NCI-H774 (cell line): ENCODE measurements at regions not wholly inside any gene's neighbourhood (a gene's known extent, or its start where the extent isn't known, plus 50 kb on each side); places are given as distances from the start of the nearest gene placed in this dataset.

Source experiments
- DNase-seq: peaks from one replicate; lab custom pipeline; 2025; lab: John Stamatoyannopoulos, UW

- DNase-seq: no peak
Measured at GRCh38 chr7:91323626-91324158, 59.5 kb downstream of the FZD1 start.

GRCh38 chr7:91324663-91325062, 60.4 kb downstream of the FZD1 start:
- DNase-seq: no peak

- no peak for DNase-seq
Measured at GRCh38 chr7:91325726-91326125, 61.5 kb downstream of the FZD1 start.

- no peak for DNase-seq
Measured at GRCh38 chr7:91326516-91327199, 62.4 kb downstream of the FZD1 start.

- DNase-seq: no peak
Measured at GRCh38 chr7:91327346-91327745, 63.1 kb downstream of the FZD1 start.

GRCh38 chr7:91329571-91329970, 65.3 kb downstream of the FZD1 start:
- no peak for DNase-seq

GRCh38 chr7:91330191-91330808, 66.1 kb downstream of the FZD1 start:
- no peak for DNase-seq

GRCh38 chr7:91330866-91331265, 66.6 kb downstream of the FZD1 start:
- no peak for DNase-seq

- no peak for DNase-seq
Measured at GRCh38 chr7:91336106-91336505, 71.9 kb downstream of the FZD1 start.

GRCh38 chr7:91338226-91339020, 74.2 kb downstream of the FZD1 start:
- no peak for DNase-seq

GRCh38 chr7:91342346-91342745, 78.1 kb downstream of the FZD1 start:
- no peak for DNase-seq

GRCh38 chr7:91343420-91343960, 79.3 kb downstream of the FZD1 start:
- no peak for DNase-seq

GRCh38 chr7:91343996-91344629, 79.9 kb downstream of the FZD1 start:
- no peak for DNase-seq

GRCh38 chr7:91344911-91345310, 80.7 kb downstream of the FZD1 start:
- no peak for DNase-seq

GRCh38 chr7:91345449-91345848, 81.2 kb downstream of the FZD1 start:
- DNase-seq: no peak

- DNase-seq: no peak
Measured at GRCh38 chr7:91346426-91346825, 82.2 kb downstream of the FZD1 start.

GRCh38 chr7:91347290-91347689, 83.1 kb downstream of the FZD1 start:
- DNase-seq: no peak

- no peak for DNase-seq
Measured at GRCh38 chr7:91348711-91349110, 84.5 kb downstream of the FZD1 start.

- no peak for DNase-seq
Measured at GRCh38 chr7:91351374-91351773, 87.1 kb downstream of the FZD1 start.

GRCh38 chr7:91352091-91352490, 87.9 kb downstream of the FZD1 start:
- no peak for DNase-seq

GRCh38 chr7:91353848-91354247, 89.6 kb downstream of the FZD1 start:
- DNase-seq: no peak
